Pancreas (tissue), 10 donors: ENCODE measurements at regions not wholly inside any gene's neighbourhood (a gene's known extent, or its start where the extent isn't known, plus 50 kb on each side); places are given as distances from the start of the nearest gene placed in this dataset.

ENCODE experiments used
- ATAC-seq, 4 donors: fragments of 200-7000 bp; cut with Tn5 transposase; one replicate each; pipeline versions ENCODE4 v1.8.0 to v1.9.1; 2020; ENCODE audit warnings: mild to moderate bottlenecking in 4 of 4, moderate library complexity in 4 of 4
- DNase-seq, 6 donors: peaks; one replicate each; pipeline ENCODE4 v3.0.0-alpha.2; 2020
- FAIRE-seq: peaks from 2 replicates; lab custom pipeline; 2012; peaks lifted over from hg19 to GRCh38; lab: Jason Lieb, UNC
- H3K27ac ChIP-seq, 4 donors: fragments of 200-600 bp; sonication (generic); 1 replicate in 3 of 4; 2 replicates in 1 of 4; pipeline versions ENCODE4 v1.5.0 to v1.8.0; 2020
- H3K27me3 ChIP-seq, 4 donors: fragments of 200-600 bp; one replicate each; pipeline ENCODE4 v1.8.0; 2021
- H3K36me3 ChIP-seq, 3 donors: fragments of 200-600 bp; sonication (generic) in 1 of 3; one replicate each; pipeline versions ENCODE4 v1.5.0 to v1.8.0; 2020 to 2021
- H3K4me1 ChIP-seq, 3 donors: fragments of 200-600 bp; one replicate each; pipeline ENCODE4 v1.8.0; 2021
- H3K4me3 ChIP-seq, 4 donors: fragments of 200-600 bp; sonication (generic) in 2 of 4; one replicate each; pipeline versions ENCODE4 v1.5.0 to v1.8.0; 2020 to 2021
- H3K9me3 ChIP-seq, 4 donors: fragments of 200-600 bp; one replicate each; pipeline ENCODE4 v1.8.0; 2021
- WGBS, 2 donors: extraction: QIAGEN DNeasy Blood & Tissue Kit; methylation state at CpG; one replicate each; pipeline ENCODE4 v1.1.7; 2013; 5-methylcytosine and 5-hydroxymethylcytosine counted together
- intact Hi-C, 3 donors: fragments of 100-400 bp; cut with DNase I; formaldehyde crosslinking; loops; one replicate each; pipeline versions ENCODE4 v1.11.1 to v1.14.2; 2022
- TF ChIP-seq, protein P1 (sequence below), 4 donors: fragments of 200-600 bp; sonication (generic) in 3 of 4; IDR thresholded peaks; one replicate each; pipeline versions ENCODE4 v1.5.0 to v1.8.0; 2021; ENCODE audit warnings: antibody characterized with exemption in 4 of 4
- donor health status: healthy with polysubstance abuse.
- donor health status: DM: no; HTN: no; CAD: no; lungs with moderate emphysema.
- donor health status: DM: no; HTN: no; CAD: no.
- donor health status: control.
- donor health status: control.
- donor health status: Bipolar disorder and iron deficiency.
- donor health status: DM: yes; HTN: yes; CAD: no.
- donor health status: DM: no; HTN: no; CAD: no.
- donor health status: DM: no; HTN: no; CAD: no.
- donor health status: DM: yes; HTN: yes; CAD: no.

DNA sequence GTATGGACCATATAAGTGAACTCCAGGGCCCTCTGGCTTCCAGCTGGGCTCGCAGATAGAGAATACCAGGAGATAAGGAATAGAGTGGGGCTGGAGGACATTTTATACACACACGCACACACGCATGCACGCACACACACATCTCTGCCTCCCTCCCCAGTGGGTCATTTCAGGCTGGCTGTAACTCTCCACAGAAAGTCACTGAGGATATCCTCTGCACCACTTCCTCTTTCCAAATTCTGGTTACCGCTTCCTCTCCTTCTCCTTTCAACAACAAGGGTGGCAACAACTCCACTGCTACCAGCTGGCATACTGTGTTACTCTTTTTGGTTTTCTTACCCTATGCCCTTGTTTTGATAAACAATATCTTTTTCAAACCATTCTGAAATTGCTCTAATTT, 280.2 kb downstream of the COL12A1 start:
- intact Hi-C loops: no loop called here
- 75 to 83% methylated on average over 5 of the region's 5 CpGs for WGBS, 2 donors
- H3K4me3 ChIP-seq: no peak overlapping the region
- TF ChIP-seq, protein P1, sequence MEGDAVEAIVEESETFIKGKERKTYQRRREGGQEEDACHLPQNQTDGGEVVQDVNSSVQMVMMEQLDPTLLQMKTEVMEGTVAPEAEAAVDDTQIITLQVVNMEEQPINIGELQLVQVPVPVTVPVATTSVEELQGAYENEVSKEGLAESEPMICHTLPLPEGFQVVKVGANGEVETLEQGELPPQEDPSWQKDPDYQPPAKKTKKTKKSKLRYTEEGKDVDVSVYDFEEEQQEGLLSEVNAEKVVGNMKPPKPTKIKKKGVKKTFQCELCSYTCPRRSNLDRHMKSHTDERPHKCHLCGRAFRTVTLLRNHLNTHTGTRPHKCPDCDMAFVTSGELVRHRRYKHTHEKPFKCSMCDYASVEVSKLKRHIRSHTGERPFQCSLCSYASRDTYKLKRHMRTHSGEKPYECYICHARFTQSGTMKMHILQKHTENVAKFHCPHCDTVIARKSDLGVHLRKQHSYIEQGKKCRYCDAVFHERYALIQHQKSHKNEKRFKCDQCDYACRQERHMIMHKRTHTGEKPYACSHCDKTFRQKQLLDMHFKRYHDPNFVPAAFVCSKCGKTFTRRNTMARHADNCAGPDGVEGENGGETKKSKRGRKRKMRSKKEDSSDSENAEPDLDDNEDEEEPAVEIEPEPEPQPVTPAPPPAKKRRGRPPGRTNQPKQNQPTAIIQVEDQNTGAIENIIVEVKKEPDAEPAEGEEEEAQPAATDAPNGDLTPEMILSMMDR (IDR thresholded peaks at IDR 0.05): no peak
- no peak for FAIRE-seq
- H3K27ac ChIP-seq: no peak overlapping the region
- H3K36me3 ChIP-seq: no peaks in the 10 kb centered on the region
- no peaks in the 10 kb centered on the region for H3K27me3 ChIP-seq
- no peak for ATAC-seq
- no peaks in the 10 kb centered on the region for H3K9me3 ChIP-seq
- DNase-seq: no peak
- no peaks in the 10 kb centered on the region for H3K4me1 ChIP-seq

DNA sequence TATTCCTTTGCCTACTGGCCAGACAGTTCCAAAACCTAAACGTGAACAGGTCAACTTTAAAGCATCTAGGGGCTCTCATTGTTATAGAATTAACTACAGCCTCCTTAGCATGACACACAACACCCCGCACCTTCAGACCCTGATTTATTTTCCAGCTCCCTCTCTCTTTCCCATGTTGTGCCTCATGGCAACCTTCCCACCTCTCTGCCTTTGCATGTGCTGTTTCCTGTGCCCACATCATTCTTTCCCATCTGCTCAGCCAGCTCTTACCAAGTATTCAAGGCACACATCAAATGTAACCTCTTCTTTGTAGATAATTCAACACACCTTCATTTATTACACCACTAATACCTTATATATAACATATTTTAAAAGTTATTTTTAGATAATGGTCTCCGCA, 291.0 kb downstream of the COL12A1 start:
- Histone ChIP-seq H3K4me1 (no peaks in the 10 kb centered on the region), H3K27ac (no peak overlapping the region), H3K27me3 (peaks cover 0 to 4% (median 2%) of the 10 kb centered on the region in 4 donors), H3K9me3 (no peaks in the 10 kb centered on the region), H3K4me3 (no peak overlapping the region), H3K36me3 (no peaks in the 10 kb centered on the region)
- intact Hi-C loops: no loop called here
- WGBS, 2 donors: 71 to 72% methylated on average over 3 of the region's 3 CpGs
- FAIRE-seq (no peak), DNase-seq (no peak), ATAC-seq (no peak)
- TF ChIP-seq, protein P1 (IDR thresholded peaks at IDR 0.05): no peak

DNA sequence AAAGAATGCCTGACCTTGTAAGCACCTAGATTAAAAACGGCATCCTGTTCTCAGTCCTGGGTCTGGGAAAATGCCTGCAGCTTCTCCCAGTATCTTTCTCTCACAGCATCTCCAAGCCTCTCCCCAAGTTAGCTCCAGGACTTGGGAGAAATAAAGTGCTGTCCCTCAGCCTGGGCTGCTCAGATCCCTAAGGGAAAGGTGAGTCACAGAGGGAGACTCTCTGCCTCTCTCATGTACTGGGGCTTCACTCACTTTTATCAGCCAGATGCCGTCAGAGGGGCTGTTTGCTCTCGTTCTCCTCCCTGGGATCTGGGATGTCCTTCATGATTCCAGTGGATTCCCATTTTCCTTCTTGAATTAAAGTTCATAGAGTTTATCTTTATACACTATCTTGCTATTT, 293.6 kb downstream of the COL12A1 start:
- FAIRE-seq: no peak
- no peak overlapping the region for H3K4me3 ChIP-seq
- 33 to 36% methylated on average over 3 of the region's 3 CpGs for WGBS, 2 donors

DNA sequence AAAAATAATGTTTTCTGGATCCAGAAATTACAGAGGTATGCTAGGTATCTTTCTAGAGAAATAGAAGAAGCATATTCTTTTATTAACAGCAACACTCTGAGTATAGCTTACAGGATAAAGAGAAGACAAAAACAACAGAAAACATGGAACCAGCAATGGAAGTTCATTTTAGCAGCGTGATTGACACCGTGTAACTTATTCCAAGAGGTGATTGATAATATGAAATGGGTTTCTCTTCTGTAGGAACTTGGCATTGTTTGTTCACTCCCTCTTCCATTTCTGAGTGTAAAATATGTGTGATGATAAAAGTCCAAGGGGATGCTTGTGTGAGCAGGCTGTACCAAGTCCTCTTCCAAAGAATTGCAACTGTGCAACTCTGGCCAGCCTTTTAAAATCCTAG, 303.0 kb downstream of the COL12A1 start:
- H3K27ac ChIP-seq: no peak overlapping the region
- H3K36me3 ChIP-seq: no peaks in the 10 kb centered on the region
- no peaks in the 10 kb centered on the region for H3K4me1 ChIP-seq
- FAIRE-seq (no peak), DNase-seq (no peak), ATAC-seq (no peak)
- intact Hi-C loops: no loop called here
- H3K4me3 ChIP-seq: no peak overlapping the region
- 92 to 96% methylated on average over 2 of the region's 2 CpGs for WGBS, 2 donors
- H3K27me3 ChIP-seq: no peaks in the 10 kb centered on the region
- TF ChIP-seq, protein P1 (IDR thresholded peaks at IDR 0.05): no peak
- H3K9me3 ChIP-seq: no peaks in the 10 kb centered on the region

More for the DNA sequence above, 293.6 kb downstream of the COL12A1 start:
- Histone ChIP-seq H3K9me3 (no peaks in the 10 kb centered on the region), H3K27me3 (peaks cover 0 to 4% (median 2%) of the 10 kb centered on the region in 4 donors), H3K36me3 (no peaks in the 10 kb centered on the region), H3K4me1 (no peaks in the 10 kb centered on the region), H3K27ac (no peak overlapping the region)
- ATAC-seq (no peak), DNase-seq (no peak)
- TF ChIP-seq, protein P1 (IDR thresholded peaks at IDR 0.05): no peak
- intact Hi-C loops: no loop called here

DNA sequence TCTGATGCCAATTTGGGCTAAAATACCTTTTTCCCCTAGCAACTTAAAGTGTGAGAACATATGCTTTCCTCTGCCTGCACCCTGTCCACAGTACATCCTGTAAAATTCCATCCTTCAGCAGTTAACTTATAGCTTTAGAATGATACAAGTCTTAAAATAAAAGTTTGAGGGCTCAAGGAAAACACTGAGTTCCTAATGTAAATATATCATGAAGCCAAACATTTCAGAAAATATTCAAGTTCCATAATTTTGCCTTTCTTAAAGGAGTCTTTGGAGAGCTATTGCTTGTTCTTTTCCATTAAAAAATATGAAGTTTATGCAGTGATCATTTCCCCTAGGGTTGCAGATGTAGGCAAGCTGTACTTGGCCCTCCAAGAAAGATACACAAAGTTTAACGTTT, 303.8 kb downstream of the COL12A1 start:
- TF ChIP-seq, protein P1 (IDR thresholded peaks at IDR 0.05): no peak
- Histone ChIP-seq H3K4me1 (no peaks in the 10 kb centered on the region), H3K27ac (no peak overlapping the region), H3K4me3 (no peak overlapping the region), H3K27me3 (no peaks in the 10 kb centered on the region), H3K9me3 (no peaks in the 10 kb centered on the region), H3K36me3 (no peaks in the 10 kb centered on the region)
- ATAC-seq (no peak), FAIRE-seq (no peak), DNase-seq (no peak)
- intact Hi-C loops: no loop called here
- 62 to 68% methylated on average over 1 of the region's 1 CpG for WGBS, 2 donors
